SH-SY5Y (cell line): ENCODE measurements at regions not wholly inside any gene's neighbourhood (a gene's known extent, or its start where the extent isn't known, plus 50 kb on each side); places are given as distances from the start of the nearest gene placed in this dataset.

Source experiments
- GATA2 ChIP-seq: IDR thresholded peaks from 2 replicates; pipeline ENCODE4 v1.6.1; 2011; ENCODE audit warnings: mild to moderate bottlenecking, low read depth, low read length
- GATA3 ChIP-seq: IDR thresholded peaks from 2 replicates; pipeline ENCODE4 v1.6.1; 2011; ENCODE audit warnings: low read depth, mild to moderate bottlenecking, low read length, moderate library complexity

DNA sequence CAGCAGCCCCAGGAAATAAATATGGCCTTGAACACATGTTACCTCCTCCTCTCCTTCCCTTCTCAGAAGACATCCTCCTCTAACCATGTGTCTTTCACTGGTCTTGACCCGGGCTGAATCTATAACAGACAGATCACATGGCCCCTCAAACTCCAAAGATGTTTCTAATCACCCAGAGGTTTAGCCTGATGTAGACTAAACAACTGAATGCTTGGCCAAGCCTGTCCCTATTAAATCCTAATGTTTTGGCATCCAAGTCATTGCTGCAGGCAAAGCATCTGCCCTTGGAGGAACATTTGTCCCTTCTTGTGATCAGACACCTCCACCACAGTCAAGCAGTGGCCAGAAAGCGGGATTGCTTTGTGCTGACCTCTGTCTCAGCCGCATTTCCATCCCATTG, 65.5 kb downstream of the ANKRD60 start:
- TF ChIP-seq GATA3: no peak
- no peak for TF ChIP-seq GATA2

DNA sequence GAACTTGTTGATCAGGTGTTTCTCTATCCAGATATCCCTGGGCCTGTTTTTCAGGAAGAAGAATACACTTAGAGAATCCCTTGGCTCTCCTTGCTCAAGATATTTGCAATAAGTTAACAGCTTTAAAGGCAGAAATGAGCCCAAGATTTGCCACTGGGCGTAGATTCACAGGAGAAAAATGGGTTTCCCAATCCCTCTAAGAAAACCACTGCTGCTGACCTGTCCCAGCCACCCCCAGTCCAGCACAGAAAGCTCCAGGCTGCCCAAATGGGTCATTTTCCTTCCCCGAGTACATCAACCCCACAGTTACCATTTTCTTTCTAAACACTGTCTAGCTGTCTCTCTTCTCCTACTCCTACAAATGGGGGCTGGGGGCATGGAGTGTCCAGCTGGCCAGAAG, 67.3 kb downstream of the ANKRD60 start:
- TF ChIP-seq GATA3 (no peak), GATA2 (no peak)

DNA sequence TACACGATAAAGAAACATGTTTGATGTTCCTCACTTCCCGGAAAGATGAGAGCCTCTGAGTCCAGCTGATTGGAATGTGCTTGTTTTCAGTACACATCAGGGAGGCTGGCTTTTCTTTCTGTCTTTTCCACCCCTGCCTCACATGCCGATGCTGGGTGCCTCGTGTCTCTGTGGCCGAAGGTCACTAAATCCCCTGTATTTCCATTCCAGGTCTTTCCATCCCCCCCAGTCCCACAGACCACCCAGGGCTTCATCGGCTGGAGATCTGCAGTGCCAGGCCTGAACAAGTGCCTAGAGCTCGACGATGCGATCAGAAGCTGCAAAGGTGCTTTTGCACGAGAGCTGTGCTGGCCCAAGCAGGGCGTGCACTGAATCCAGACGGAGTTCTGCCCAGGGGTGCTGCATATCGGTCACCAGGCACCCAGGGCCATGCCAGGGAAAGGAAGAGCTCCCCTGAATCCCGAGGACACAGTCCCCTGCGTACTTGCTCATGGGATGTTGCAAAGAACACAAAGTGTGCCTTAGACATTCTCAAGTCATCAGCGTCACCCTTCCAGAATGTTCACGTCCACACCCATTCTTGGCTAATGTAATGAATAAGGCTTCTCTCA, 67.9 kb downstream of the ANKRD60 start:
- no peak for TF ChIP-seq GATA2
- no peak for TF ChIP-seq GATA3

DNA sequence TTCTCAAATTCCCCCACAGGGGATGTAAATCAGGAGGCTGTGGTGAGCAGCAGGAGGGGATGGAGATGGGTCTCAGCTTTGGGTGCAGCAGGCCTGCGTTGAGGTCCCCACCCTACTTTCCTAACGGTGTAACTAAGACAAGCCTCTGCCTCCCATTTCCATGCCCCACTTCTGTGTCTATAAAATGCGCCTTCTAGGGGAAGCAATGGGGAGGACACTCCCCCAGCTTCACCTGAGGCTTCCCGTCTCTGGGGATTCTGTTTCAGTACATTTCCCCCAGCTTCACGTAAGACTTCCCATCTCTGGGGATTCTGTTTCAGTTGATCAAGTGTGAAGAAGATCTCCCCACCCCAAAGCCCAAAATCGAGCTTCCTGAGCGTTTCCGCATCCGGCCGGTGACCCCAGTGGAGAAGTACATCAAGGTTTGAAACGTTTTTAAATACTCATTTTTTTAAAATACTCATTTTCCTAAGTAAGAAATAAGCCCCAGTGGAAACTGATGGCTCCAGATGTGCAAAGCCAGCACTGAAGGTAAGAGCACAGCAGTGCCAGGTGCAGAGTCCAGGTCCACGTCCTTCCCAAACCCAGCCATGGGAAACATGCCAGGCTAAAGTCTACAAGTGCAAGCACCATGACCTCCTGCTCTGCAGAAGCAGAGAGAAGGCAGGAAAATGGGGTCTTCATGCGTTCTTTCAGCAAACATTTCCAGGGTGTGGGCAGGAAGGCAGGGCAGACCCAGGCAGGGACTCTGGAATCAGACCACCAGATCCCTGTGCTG, 73.1 kb downstream of the ANKRD60 start:
- no peak for TF ChIP-seq GATA3
- TF ChIP-seq GATA2: no peak

DNA sequence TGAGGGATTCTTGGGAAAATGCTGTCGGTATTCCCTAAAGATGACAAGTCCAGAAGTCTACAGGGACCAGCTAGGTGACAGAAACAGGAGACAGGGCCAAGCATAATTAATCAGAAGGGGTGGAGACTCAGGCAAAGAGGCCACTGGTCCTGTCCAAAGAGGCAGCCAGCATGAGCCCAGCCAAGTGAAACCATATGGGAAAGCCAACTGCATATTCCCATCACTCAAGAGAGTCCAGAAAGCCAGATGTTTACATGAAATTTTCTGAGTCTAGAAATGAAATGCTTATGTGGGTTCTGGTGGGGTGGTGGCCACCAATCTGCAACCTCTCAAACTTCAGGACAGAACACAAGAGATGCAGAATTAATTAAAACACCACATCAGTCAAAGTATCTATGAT, 74.3 kb downstream of the ANKRD60 start:
- no peak for TF ChIP-seq GATA2
- TF ChIP-seq GATA3: no peak

DNA sequence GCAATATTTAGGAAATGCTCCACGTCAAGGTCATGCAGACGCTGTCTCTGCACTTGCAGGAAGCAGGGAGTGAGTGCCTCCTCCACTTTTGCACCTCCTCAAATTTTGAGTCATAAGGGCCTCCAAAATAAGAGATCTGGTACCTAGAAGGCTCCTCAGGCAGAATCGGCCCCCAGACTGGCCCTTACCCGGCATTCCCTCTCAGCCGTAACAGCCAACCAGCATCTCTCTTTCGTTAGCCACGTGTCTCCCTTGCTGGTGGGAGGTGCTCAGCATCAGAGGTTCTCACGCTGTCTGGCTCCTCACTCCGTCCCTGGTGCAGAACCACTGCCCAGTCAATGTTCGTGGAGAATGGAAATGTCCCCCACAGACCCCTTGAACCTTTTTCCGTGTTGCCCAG, 75.3 kb downstream of the ANKRD60 start:
- TF ChIP-seq GATA2 (no peak), GATA3 (no peak)

DNA sequence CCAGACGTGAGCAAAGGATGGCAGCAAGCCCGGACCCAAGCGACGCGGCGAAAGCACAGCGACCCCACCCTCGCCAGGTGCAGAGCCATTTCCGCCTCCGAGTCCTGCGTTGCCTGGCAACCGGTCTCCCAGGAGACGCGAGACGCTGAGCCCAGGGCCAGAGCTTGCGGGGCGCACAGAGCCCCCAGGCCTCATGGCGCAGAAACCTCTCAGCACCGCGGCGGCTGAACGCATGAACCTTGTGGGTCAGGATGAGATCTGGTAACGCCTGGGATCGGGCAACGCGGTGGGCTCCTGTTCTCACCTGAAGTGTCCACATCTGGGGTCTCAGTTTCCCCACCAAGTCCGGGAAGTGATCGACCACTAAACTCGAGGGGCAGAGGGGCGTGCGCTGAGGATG, 77.7 kb downstream of the ANKRD60 start:
- TF ChIP-seq GATA2: no peak
- no peak for TF ChIP-seq GATA3

DNA sequence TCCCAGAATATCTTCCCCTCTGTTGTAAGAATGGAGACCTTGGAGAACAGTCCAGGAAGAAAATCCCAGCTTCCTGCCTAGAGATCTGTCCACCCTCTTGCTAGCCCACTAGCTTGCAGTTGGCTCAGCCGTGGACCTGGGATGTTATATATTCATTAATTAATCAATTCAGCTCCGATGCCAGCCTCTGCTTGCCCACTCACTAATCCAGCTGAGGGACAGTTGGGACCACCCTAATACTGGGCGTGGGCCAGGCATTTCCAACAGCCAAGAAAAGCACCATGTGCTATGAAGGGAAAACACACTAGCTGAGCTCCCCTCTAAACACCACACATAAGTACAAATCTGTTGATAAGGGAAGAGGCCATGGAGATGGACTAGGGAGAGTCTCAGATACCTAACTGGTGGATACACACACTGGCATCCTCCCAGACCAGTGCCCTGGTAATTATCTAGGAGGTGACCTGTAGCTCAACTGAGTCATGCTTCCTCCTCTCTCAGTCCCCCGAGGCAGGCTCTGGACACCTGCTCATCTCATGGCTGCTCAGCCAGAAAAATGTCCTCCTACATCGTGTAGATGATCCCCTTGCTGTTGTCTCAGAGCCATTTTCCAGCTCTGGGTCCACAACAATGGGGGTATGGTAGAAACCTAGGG, 78.9 kb downstream of the ANKRD60 start:
- no peak for TF ChIP-seq GATA2
- no peak for TF ChIP-seq GATA3

DNA sequence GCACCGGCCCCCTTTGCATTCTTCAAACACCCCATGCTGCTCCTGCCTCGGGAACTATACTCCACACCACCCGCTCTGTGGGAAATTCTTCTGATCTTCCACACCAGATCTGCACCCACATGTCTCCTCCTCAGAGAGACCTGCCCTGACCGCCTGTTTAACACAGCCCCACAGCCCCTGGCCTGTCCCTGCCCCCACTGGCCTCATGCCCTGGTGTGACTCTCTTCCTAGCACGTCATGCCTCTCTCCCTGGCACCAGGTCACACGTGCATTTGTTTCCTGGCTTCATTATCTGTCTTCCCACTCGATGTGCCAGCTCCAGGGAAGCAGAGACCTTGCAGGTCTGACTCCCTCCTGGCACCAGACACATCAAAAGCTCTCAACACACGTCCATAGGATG, 79.6 kb downstream of the ANKRD60 start:
- TF ChIP-seq GATA3 (no peak), GATA2 (no peak)

DNA sequence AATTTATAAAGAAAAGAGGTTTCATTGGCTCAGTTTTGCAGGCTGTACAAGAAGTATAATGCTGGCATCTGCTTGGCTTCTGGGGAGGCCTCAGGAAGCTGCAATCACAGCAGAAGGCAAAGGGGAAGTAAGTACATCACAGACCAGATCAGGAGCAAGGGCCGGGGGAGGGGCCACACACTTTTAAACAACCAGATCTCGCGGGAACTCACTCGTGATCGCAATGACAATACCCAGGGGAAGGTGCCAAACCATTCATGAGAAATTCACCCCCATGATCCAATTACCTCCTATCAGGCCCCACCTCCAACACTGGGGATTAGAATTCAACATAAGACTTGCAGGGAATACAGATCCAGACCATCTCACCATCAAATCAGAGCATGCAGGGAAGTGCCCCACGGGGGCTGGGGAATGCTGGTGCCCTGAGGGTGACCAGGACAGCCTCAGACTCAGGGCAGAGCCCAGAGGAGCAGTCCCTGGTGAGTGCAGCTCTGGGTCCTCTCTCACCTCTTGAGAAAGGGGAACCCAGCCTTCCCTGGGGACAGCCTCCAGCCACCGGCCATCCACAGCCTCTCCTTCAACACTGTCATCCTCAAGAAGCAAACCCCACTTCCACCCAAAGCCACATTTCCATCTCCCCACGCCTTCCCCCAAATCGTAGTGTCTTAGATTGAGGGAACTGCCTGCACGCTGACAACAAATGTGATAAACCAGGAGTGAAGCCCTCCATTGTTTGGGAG, 80.7 kb downstream of the ANKRD60 start:
- TF ChIP-seq GATA3 (no peak), GATA2 (no peak)

DNA sequence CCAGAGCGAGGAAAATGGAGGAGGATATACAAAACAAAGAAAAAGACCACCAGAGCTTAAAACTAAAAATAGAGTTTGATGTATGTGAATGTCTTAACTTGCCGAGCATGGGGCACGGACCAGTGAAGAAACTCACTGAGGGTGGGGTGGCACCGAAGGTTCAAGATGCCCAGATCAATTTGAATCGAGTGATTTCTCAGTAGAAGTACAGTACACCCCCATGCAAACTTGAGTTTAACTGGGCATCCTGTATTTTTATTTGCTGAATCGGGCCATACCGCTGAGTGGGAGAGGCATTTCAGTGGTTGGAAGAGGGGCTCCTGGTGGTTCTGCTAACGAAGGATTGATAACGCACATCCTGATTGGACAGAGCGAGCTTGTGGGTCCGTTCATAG, 81.7 kb downstream of the ANKRD60 start:
- TF ChIP-seq GATA3: no peak

DNA sequence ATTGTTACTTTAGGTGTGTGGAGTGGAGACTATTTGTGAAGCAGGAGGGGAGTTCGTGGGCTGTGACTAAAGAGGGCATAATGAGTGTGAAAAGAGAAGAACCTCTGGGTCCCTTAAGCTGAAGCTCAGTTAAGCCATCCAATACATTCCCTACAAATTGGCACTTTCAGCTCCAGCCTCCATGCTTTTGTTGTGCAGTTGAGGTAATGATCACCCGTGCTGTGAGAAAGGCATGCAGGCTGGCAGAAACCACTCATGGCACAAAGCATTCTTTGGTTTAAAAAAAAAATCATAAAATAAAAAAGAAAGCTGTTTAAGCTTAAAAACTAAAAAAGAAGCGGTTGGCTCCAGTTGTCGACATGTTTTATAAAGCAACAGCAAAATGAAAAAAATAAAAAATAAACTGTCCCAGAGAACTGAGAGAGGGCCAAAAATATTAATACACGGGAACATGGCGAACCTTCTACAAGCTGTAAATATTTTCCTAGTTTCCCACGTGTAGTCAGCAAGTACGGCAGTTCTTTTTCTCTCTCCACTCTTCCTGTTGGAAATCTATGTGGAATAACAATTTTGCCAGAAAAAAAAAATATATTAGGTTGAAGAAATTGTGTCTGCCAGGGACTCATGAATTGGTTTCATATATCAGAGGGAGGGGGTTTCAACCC, 82.2 kb downstream of the ANKRD60 start:
- TF ChIP-seq GATA2: no peak
- no peak for TF ChIP-seq GATA3

DNA sequence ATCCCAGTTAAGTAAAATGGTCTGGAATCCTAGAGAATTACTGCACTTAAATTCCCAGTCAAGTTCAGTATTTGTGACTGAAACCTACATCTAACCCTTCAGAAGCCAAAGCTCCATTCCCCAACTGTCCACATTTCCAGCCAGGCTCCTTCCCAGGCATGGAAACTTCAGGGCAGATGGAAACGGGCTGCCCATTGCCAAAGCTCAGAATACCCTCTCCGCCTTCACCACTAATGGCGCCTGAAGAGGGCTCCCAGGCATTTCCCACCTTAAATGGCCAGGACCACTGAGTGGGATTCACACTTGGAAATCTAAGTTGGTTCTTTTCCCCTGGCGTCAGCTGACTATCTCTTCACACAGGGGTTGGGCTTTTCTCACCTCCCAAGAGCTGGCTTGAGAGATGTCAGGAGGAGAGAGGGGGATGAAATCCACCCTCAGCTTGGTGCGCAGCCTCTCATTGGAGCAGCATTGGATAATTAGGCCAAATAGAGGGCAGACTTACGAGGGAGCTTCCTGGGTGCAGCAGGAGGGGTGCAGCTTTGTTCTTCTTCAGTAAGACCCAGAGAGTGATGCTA, 82.9 kb downstream of the ANKRD60 start:
- TF ChIP-seq GATA3: no peak
- no peak for TF ChIP-seq GATA2

DNA sequence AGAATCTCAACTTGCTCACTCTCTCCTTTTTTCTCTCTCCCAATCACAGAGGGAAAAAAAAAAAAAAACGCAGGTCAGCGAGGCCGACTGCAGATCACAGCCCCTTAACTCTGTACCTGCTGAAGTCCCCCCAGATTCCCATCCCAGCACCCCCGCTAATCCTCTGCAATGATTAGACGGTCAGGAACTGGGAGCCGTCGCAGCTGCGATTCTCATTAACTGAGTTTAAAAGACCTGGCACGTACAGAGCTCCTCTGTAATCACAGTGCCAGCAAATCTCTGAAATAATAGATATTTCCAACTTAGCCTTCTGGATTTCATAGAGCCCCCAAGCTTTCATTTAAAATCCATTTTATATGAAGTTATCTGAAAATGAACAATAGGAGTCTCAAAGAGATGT, 84.4 kb downstream of the ANKRD60 start:
- TF ChIP-seq GATA2 (no peak), GATA3 (no peak)

DNA sequence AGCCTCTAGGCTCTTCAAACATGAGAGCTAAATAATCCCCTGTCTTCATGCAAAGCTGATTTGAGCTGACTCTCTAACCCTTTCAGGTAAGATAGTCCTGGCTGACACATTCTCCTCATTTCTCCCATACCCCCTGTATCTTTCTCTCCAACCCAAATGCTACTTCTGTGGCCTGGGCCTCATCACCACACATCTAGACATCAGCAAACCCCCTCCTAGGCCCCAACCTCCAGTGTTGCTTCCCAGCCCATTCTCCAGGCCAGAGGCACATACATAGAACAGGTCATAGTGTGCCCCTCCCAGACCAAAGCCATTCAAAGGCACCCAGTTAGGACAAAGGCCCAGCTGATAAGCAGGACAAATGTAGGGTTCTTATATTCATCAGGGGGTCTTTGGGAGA, 84.9 kb downstream of the ANKRD60 start:
- no peak for TF ChIP-seq GATA2
- no peak for TF ChIP-seq GATA3
